K562 (cell line): ENCODE measurements at regions not wholly inside any gene's neighbourhood (a gene's known extent, or its start where the extent isn't known, plus 50 kb on each side); places are given as distances from the start of the nearest gene placed in this dataset.

Experiments used
- ATAC-seq: fragments of 200-7000 bp; cut with Tn5 transposase; 3 replicates; pipeline ENCODE4 v1.9.1; 2020; ENCODE audit warnings: moderate library complexity
- BruUV-seq: library from RNA; stranded (reverse); fragments of 400-500 nt; replicated peaks from 2 replicates; lab custom pipeline; 2021; lab: Mats Ljungman, UMichigan
- CTCF ChIA-PET: fragments of 300-600 bp; formaldehyde crosslinking; extraction: SDS; loops from one replicate; lab custom pipeline; 2021; ENCODE audit warnings: low intra/inter-chr PET ratio; lab: Yijun Ruan, JAX
- POLR2A ChIA-PET: fragments of 300-600, 350-650 bp; sonication (Branson Sonifier 250); formaldehyde crosslinking; extraction: SDS; loops from one replicate; lab custom pipeline; 2021; ENCODE audit warnings: antibody characterized with exemption, inconsistent platforms; lab: Yijun Ruan, JAX
- DNase-seq, 4 experiments: peaks; one replicate each; pipeline versions ENCODE4 v3.0.0 to v3.0.0-alpha.2; 2011 to 2018; ENCODE audit warnings: low spot score in 3 of 4, mixed read lengths in 3 of 4; ENCODE audit errors: extremely low read depth in 1 of 4
- FAIRE-seq: peaks from 2 replicates; lab custom pipeline; 2011; peaks lifted over from hg19 to GRCh38; lab: Jason Lieb, UNC
- H2AFZ ChIP-seq: 2 replicates; pipeline ENCODE4 v1.6.0; 2011; ENCODE audit warnings: low read depth, low read length, control low read depth, inconsistent platforms
- H3K27ac ChIP-seq: fragments of 200-600 bp; 3 replicates; pipeline ENCODE4 v1.8.0; 2011; ENCODE audit warnings: low read depth, mild to moderate bottlenecking, control low read depth, inconsistent platforms, low read length, moderate library complexity, mixed read lengths; ENCODE audit errors: extremely low read depth
- H3K27me3 ChIP-seq, 2 experiments: fragments of 300-600 bp in 1 of 2; 2 replicates in 1 of 2; 3 replicates in 1 of 2; pipeline versions ENCODE4 v1.6.0 to v1.8.0; 2011; ENCODE audit warnings: inconsistent platforms in 2 of 2, low read length in 2 of 2, mild to moderate bottlenecking in 1 of 2, mixed read lengths in 1 of 2, moderate library complexity in 1 of 2; ENCODE audit not compliant: control insufficient read depth in 2 of 2, insufficient read depth in 2 of 2
- H3K36me3 ChIP-seq: fragments of 300-600 bp; 3 replicates; pipeline ENCODE4 v1.8.0; 2011; ENCODE audit warnings: mild to moderate bottlenecking, low read length, inconsistent platforms; ENCODE audit not compliant: control insufficient read depth, insufficient read depth
- H3K4me1 ChIP-seq, 2 experiments: fragments of 200-600 bp in 1 of 2; replicated peaks in 1 of 2; 2 replicates in 1 of 2; 3 replicates in 1 of 2; pipeline versions ENCODE4 v1.5.1 to v1.8.0; 2011; ENCODE audit warnings: inconsistent platforms in 2 of 2, low read length in 2 of 2, mild to moderate bottlenecking in 1 of 2, mixed read lengths in 1 of 2, moderate library complexity in 1 of 2; ENCODE audit not compliant: control insufficient read depth in 2 of 2, insufficient read depth in 2 of 2
- H3K4me2 ChIP-seq: 2 replicates; pipeline ENCODE4 v1.6.1; 2011; ENCODE audit warnings: low read length, control low read depth, inconsistent platforms, mixed read lengths; ENCODE audit not compliant: insufficient read depth
- H3K4me3 ChIP-seq: fragments of 200-600 bp; sonication (generic), shearing (Covaris generic); 2 replicates; pipeline ENCODE4 v1.5.1; 2016; ENCODE audit warnings: control low read depth, inconsistent platforms
- H3K79me2 ChIP-seq: fragments of 200-600 bp; 3 replicates; pipeline ENCODE4 v1.8.0; 2011; ENCODE audit warnings: low read length, inconsistent platforms; ENCODE audit not compliant: control insufficient read depth, insufficient read depth
- H3K9ac ChIP-seq, 2 experiments: 2 replicates each; pipeline versions ENCODE4 v1.6.0 to v1.6.1; 2011; ENCODE audit warnings: low read depth in 2 of 2, low read length in 2 of 2, control low read depth in 1 of 2, inconsistent platforms in 1 of 2, mild to moderate bottlenecking in 1 of 2, mixed read lengths in 1 of 2; ENCODE audit not compliant: insufficient read depth in 1 of 2
- H3K9me1 ChIP-seq: one replicate; pipeline ENCODE4 v1.6.0; 2011; ENCODE audit warnings: inconsistent platforms, mild to moderate bottlenecking, low read length, moderate library complexity; ENCODE audit not compliant: control insufficient read depth, insufficient read depth
- H3K9me3 ChIP-seq: replicated peaks from 2 replicates; pipeline ENCODE4 v1.5.1; 2011; ENCODE audit warnings: low read depth, low read length, inconsistent platforms; ENCODE audit not compliant: control insufficient read depth, insufficient read depth
- H4K20me1 ChIP-seq: replicated peaks from 2 replicates; pipeline ENCODE4 v1.6.1; 2011; ENCODE audit warnings: low read length, inconsistent platforms, mixed read lengths; ENCODE audit not compliant: control insufficient read depth, insufficient read depth
- DACH1 ChIP-seq: fragments of 450-650 bp; IDR thresholded peaks from 2 replicates; pipeline ENCODE4 v1.6.1; 2018; ENCODE audit not compliant: partially characterized antibody
- ELF2 ChIP-seq: fragments of 250-450 bp; sonication (Bioruptor Pico); IDR thresholded peaks from 2 replicates; pipeline ENCODE4 v1.5.0; 2021; ENCODE audit warnings: mild to moderate bottlenecking
- GATA2 ChIP-seq: sonication (generic); formaldehyde crosslinking; IDR thresholded peaks from 2 replicates; pipeline ENCODE4 v1.4.0; 2020; ENCODE audit warnings: mild to moderate bottlenecking, missing genetic modification reagents
- MLLT1 ChIP-seq, 2 experiments: fragments of 450-650 bp; IDR thresholded peaks; 2 replicates each; pipeline ENCODE4 v1.6.1; 2016
- PHF21A ChIP-seq: fragments of 450-650 bp; IDR thresholded peaks from 2 replicates; pipeline ENCODE4 v1.6.1; 2017; ENCODE audit warnings: low read depth, borderline replicate concordance
- RFX1 ChIP-seq: fragments of 450-650 bp; IDR thresholded peaks from 2 replicates; pipeline ENCODE4 v1.6.1; 2016; ENCODE audit warnings: mild to moderate bottlenecking, moderate library complexity
- TFE3 ChIP-seq: fragments of 450-650 bp; formaldehyde crosslinking; IDR thresholded peaks from 2 replicates; pipeline ENCODE4 v1.4.0; 2020; ENCODE audit warnings: mild to moderate bottlenecking, mixed read lengths
- ZNF3 ChIP-seq: fragments of 250-450 bp; sonication (Bioruptor Pico); IDR thresholded peaks from 2 replicates; pipeline ENCODE4 v1.5.0; 2021; ENCODE audit warnings: mild to moderate bottlenecking, moderate library complexity
- ZNF592 ChIP-seq: fragments of 450-650 bp; IDR thresholded peaks from 2 replicates; pipeline ENCODE4 v1.6.1; 2017; ENCODE audit warnings: antibody characterized with exemption, mild to moderate bottlenecking
- WGBS: fragments of 100-300 bp; shearing (Covaris generic); methylation state at CpG from one replicate; pipeline ENCODE4 v1.1.6; 2016; ENCODE audit warnings: low coverage, mixed read lengths; ENCODE audit not compliant: insufficient coverage; ENCODE audit errors: missing lambda C conversion rate; 5-methylcytosine and 5-hydroxymethylcytosine counted together
- in situ Hi-C: fragments of 300-500 bp; cut with MboI; formaldehyde crosslinking; loops from 4 replicates; pipeline ENCODE4 v1.15.0; 2018; ENCODE audit warnings: inconsistent platforms, mixed read lengths
- intact Hi-C: fragments of 100-400 bp; cut with micrococcal nuclease; formaldehyde crosslinking; loops from 2 replicates; pipeline ENCODE4 v1.14.2; 2022
- TF ChIP-seq, protein P1 (sequence below): fragments of 450-650 bp; conservative IDR thresholded peaks from 2 replicates; pipeline ENCODE4 v1.6.1; 2016; ENCODE audit warnings: missing genetic modification characterization, low read depth, mild to moderate bottlenecking, missing compliant biosample characterization, moderate library complexity
- TF ChIP-seq, protein P2 (sequence below), 2 experiments: fragments of 250-450 bp in 1 of 2; fragments of 450-650 bp in 1 of 2; sonication (Bioruptor Pico) in 1 of 2; IDR thresholded peaks; 2 replicates each; pipeline versions ENCODE4 v1.6.1 to v1.8.0; 2016 to 2021; ENCODE audit warnings: mild to moderate bottlenecking in 2 of 2, moderate library complexity in 2 of 2, missing compliant biosample characterization in 1 of 2, missing genetic modification characterization in 1 of 2

- TF ChIP-seq TFE3 (CRISPR knock-in tag) = no peak
- TF ChIP-seq, protein P1, sequence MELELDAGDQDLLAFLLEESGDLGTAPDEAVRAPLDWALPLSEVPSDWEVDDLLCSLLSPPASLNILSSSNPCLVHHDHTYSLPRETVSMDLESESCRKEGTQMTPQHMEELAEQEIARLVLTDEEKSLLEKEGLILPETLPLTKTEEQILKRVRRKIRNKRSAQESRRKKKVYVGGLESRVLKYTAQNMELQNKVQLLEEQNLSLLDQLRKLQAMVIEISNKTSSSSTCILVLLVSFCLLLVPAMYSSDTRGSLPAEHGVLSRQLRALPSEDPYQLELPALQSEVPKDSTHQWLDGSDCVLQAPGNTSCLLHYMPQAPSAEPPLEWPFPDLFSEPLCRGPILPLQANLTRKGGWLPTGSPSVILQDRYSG (tag) = no peak
- TF ChIP-seq ELF2 (CRISPR knock-in tag) = no peak
Measured at GRCh38 chr14:82445810-82446570, 912.3 kb upstream of the SEL1L start (continued).

- CTCF ChIA-PET = no interaction called here
- ATAC-seq (no peak), FAIRE-seq (no peak), DNase-seq (no peak)
- H3K4me2 ChIP-seq = no peak overlapping the region
- H4K20me1 ChIP-seq = no peaks in the 10 kb centered on the region
- H3K4me1 ChIP-seq = no peaks in the 10 kb centered on the region
- no peaks in the 10 kb centered on the region for H3K79me2 ChIP-seq
- no peak overlapping the region for H2AFZ ChIP-seq
- BruUV-seq = no TSS peak
- H3K9me1 ChIP-seq = no peaks in the 10 kb centered on the region
- intact Hi-C loops = no loop called here
- no peak overlapping the region for H3K9ac ChIP-seq
- no peaks in the 10 kb centered on the region for H3K27me3 ChIP-seq
- POLR2A ChIA-PET = no interaction called here
- in situ Hi-C loops = no loop called here
- H3K4me3 ChIP-seq = no peak overlapping the region
- no peaks in the 10 kb centered on the region for H3K36me3 ChIP-seq
- H3K9me3 ChIP-seq = no peaks in the 10 kb centered on the region; the same call in 1 of the 2 replicates
- no peak overlapping the region for H3K27ac ChIP-seq
- WGBS = 7% methylated on average over 3 of the region's 3 CpGs
- TF ChIP-seq GATA2 (CRISPR knock-in tag) = no peak
- TF ChIP-seq PHF21A = no peak
- TF ChIP-seq DACH1 = no peak
- no peak for TF ChIP-seq RFX1
- TF ChIP-seq ZNF592 = no peak
- no peak for TF ChIP-seq ZNF3
- TF ChIP-seq, protein P2, sequence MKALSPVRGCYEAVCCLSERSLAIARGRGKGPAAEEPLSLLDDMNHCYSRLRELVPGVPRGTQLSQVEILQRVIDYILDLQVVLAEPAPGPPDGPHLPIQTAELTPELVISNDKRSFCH (CRISPR knock-in tag; IDR thresholded peaks at IDR 0.05) = no peak
- TF ChIP-seq, protein P2 (tag; IDR thresholded peaks at IDR 0.05) = no peak
- no peak for TF ChIP-seq MLLT1 (IDR thresholded peaks at IDR 0.05)
Measured at GRCh38 chr14:82447586-82447985, 913.9 kb upstream of the SEL1L start.
